Ectodermal cell (in vitro differentiated cells): ENCODE measurements at regions not wholly inside any gene's neighbourhood (a gene's known extent, or its start where the extent isn't known, plus 50 kb on each side); places are given as distances from the start of the nearest gene placed in this dataset.
"Not testable (repeated sequence)": the region's sequence is repeated elsewhere in the genome, so short reads cannot be mapped to it uniquely, and the experiment has no call there.

Experiments used
- H3K27ac ChIP-seq: 2 replicates; pipeline ENCODE4 v1.7.0; 2013; ENCODE audit warnings: mild to moderate bottlenecking, low read depth, low read length; ENCODE audit not compliant: insufficient read depth, poor library complexity, severe bottlenecking
- H3K27me3 ChIP-seq: 2 replicates; pipeline ENCODE4 v1.7.0; 2013; ENCODE audit warnings: mild to moderate bottlenecking, low read length; ENCODE audit not compliant: insufficient read depth, control insufficient read depth, poor library complexity, severe bottlenecking
- H3K36me3 ChIP-seq: one replicate; pipeline ENCODE4 v1.7.0; 2013; ENCODE audit warnings: low read length; ENCODE audit not compliant: control insufficient read depth, insufficient read depth
- H3K4me1 ChIP-seq: one replicate; pipeline ENCODE4 v1.7.0; 2013; ENCODE audit warnings: low read length; ENCODE audit not compliant: control insufficient read depth, insufficient read depth
- H3K4me3 ChIP-seq: 2 replicates; pipeline ENCODE4 v1.7.0; 2013; ENCODE audit warnings: low read depth, low read length, control low read depth; ENCODE audit not compliant: insufficient read depth
- H3K9me3 ChIP-seq: 2 replicates; pipeline ENCODE4 v1.7.0; 2013; ENCODE audit warnings: mild to moderate bottlenecking, low read length, moderate library complexity; ENCODE audit not compliant: control insufficient read depth
- WGBS, 2 experiments: methylation state at CpG; one replicate each; pipeline ENCODE4 v1.1.7; 2013; ENCODE audit warnings: missing lambda C conversion rate in 2 of 2; 5-methylcytosine and 5-hydroxymethylcytosine counted together

GRCh38 chr2:433216-433615 lies 145.3 kb upstream of the ALKAL2 start:
- H3K27ac ChIP-seq, result no peak overlapping the region
- no peaks in the 10 kb centered on the region for H3K9me3 ChIP-seq
- no peaks in the 10 kb centered on the region for H3K27me3 ChIP-seq
- H3K36me3 ChIP-seq, result no peaks in the 10 kb centered on the region
- no peaks in the 10 kb centered on the region for H3K4me1 ChIP-seq
- WGBS, 2 experiments, result 86 to 93% methylated on average over 4 of the region's 4 CpGs
- H3K4me3 ChIP-seq, result no peak overlapping the region

DNA sequence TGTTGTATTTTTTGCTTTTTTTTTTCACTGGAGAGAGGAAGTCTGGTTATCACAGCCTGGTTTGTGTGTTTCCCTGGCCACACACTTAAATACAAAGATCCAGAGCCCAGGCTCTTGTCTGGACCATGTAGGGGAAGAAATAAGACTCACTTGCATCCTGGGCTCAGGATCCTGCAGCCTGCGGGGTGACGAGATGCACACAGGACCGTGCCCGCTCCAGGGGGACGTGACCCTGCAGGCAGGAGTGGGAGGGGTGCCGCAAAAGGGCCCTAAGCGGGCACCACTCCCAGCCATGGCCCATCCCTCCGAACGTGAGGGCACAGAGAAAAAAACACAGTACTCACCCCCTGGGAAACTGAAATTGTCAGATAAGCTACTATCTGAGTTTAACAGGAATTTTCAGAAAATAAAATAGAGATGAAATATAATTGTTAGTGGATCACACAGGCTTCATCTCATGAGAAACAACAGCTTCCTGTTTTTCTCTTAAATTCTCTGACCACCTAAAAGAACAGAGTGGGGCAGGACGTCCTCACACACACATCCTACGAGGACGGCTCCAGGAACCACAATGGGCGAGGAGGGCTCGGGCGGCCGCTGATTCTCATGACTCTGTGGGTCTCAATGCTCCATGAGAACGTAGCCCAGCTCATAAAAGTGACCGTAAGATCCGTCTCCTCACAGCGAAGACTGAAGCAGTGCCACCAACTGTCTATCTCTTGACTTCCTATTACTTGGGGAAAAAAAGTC lies 142.6 kb upstream of the ALKAL2 start:
- H3K27me3 ChIP-seq, result no peaks in the 10 kb centered on the region
- H3K9me3 ChIP-seq, result no peaks in the 10 kb centered on the region
- 92 to 95% methylated on average over 20 of the region's 20 CpGs for WGBS, 2 experiments
- no peaks in the 10 kb centered on the region for H3K36me3 ChIP-seq
- no peak overlapping the region for H3K4me3 ChIP-seq
- H3K4me1 ChIP-seq, result no peaks in the 10 kb centered on the region
- no peak overlapping the region for H3K27ac ChIP-seq

DNA sequence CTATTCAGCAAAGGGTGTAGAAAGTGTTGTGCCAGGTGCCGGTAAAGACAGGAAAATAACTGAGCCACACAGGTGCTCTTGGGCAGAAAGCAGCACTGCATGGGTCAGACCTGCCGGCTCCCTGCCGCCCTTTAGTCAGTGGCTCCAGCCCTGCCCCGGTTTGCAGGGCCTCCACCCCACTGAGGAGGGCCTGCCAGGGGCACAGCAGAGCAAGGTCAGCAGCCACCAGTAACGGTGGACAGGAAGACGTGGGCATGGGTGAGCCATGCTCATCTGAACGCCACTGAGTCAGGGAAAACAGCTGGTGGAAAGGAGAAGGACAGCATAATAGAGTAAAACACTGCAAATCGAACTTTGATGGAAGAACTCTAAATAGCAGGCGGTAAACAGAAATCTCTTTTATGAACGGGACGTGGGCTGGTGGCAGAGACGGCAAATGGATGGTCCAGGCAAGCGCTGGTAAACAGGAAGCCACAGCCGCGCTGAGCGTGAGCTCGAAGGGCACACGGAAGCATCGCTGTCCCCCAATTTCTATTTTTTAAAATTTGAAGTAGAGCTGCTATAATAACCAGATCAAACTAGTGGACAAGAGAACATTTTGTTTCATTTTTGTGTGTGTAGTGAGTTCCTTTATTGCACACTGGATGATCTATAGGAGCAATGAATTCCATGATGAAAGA lies 141.8 kb upstream of the ALKAL2 start:
- Histone ChIP-seq H3K27ac (no peak overlapping the region), H3K27me3 (no peaks in the 10 kb centered on the region), H3K4me3 (no peak overlapping the region), H3K9me3 (no peaks in the 10 kb centered on the region), H3K4me1 (no peaks in the 10 kb centered on the region), H3K36me3 (no peaks in the 10 kb centered on the region)
- WGBS, 2 experiments, result 94 to 95% methylated on average over 19 of the region's 19 CpGs

- Histone ChIP-seq H3K27me3 (no peaks in the 10 kb centered on the region), H3K27ac (no peak overlapping the region), H3K4me1 (no peaks in the 10 kb centered on the region), H3K36me3 (no peaks in the 10 kb centered on the region), H3K9me3 (no peaks in the 10 kb centered on the region), H3K4me3 (no peak overlapping the region)
- 96 to 98% methylated on average over 7 of the region's 7 CpGs for WGBS, 2 experiments
These were observed 141.3 kb upstream of the ALKAL2 start for GRCh38 chr2:429142-429541.

GRCh38 chr2:428591-428990 lies 140.7 kb upstream of the ALKAL2 start:
- Histone ChIP-seq H3K36me3 (no peaks in the 10 kb centered on the region), H3K4me1 (no peaks in the 10 kb centered on the region), H3K4me3 (no peak overlapping the region), H3K27me3 (no peaks in the 10 kb centered on the region), H3K27ac (no peak overlapping the region), H3K9me3 (no peaks in the 10 kb centered on the region)
- WGBS, 2 experiments, result 94 to 97% methylated on average over 7 of the region's 7 CpGs

DNA sequence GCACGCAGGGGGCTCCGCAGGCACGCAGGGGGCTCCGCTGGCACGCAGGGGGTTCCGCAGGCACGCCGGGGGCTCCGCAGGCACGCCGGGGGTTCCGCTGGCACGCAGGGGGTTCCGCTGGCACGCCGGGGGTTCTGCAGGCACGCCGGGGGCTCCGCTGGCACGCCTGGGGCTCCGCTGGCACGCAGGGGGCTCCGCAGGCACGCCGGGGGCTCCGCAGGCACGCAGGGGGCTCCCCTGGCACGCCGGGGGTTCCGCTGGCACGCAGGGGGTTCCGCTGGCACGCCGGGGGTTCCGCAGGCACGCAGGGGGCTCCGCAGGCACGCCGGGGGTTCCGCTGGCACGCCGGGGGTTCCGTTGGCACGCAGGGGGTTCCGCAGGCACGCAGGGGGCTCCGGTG lies 138.8 kb upstream of the ALKAL2 start:
- not testable (repeated sequence) for H3K4me1 ChIP-seq, H3K4me3 ChIP-seq, H3K27ac ChIP-seq, H3K27me3 ChIP-seq, H3K36me3 ChIP-seq, H3K9me3 ChIP-seq
- 96 to 98% methylated on average over 37 to 42 of the region's 47 CpGs for WGBS, 2 experiments

DNA sequence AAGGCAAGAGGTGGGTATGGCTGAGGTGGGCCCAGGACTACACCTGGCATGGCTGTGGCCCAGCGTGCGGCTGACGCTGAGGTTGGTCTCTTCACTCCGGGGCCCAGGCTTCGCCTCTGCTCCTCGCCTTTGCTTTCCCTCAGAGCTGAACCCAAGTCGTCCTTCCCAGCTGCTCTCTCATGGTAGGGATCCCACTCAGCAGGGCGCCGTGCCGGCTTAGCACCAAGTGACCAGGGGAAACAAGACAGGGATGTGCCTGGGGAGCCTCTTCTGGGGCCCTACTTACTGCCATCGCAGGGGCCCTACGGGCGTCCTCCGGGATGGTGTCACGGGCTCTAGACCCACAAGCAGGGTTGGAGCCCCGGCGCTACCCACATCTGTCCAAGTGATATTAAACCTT lies 138.1 kb upstream of the ALKAL2 start:
- Histone ChIP-seq H3K27ac (no peak overlapping the region), H3K27me3 (no peaks in the 10 kb centered on the region), H3K4me1 (no peaks in the 10 kb centered on the region), H3K36me3 (no peaks in the 10 kb centered on the region), H3K4me3 (no peak overlapping the region), H3K9me3 (no peaks in the 10 kb centered on the region)
- 95% methylated on average over 17 of the region's 17 CpGs for WGBS, 2 experiments

- no peaks in the 10 kb centered on the region for H3K36me3 ChIP-seq
- no peak overlapping the region for H3K4me3 ChIP-seq
- no peaks in the 10 kb centered on the region for H3K9me3 ChIP-seq
- no peak overlapping the region for H3K27ac ChIP-seq
- no peaks in the 10 kb centered on the region for H3K4me1 ChIP-seq
- H3K27me3 ChIP-seq, result no peaks in the 10 kb centered on the region
- 91 to 92% methylated on average over 8 of the region's 8 CpGs for WGBS, 2 experiments
These were observed 137.4 kb upstream of the ALKAL2 start for GRCh38 chr2:425243-425642.

DNA sequence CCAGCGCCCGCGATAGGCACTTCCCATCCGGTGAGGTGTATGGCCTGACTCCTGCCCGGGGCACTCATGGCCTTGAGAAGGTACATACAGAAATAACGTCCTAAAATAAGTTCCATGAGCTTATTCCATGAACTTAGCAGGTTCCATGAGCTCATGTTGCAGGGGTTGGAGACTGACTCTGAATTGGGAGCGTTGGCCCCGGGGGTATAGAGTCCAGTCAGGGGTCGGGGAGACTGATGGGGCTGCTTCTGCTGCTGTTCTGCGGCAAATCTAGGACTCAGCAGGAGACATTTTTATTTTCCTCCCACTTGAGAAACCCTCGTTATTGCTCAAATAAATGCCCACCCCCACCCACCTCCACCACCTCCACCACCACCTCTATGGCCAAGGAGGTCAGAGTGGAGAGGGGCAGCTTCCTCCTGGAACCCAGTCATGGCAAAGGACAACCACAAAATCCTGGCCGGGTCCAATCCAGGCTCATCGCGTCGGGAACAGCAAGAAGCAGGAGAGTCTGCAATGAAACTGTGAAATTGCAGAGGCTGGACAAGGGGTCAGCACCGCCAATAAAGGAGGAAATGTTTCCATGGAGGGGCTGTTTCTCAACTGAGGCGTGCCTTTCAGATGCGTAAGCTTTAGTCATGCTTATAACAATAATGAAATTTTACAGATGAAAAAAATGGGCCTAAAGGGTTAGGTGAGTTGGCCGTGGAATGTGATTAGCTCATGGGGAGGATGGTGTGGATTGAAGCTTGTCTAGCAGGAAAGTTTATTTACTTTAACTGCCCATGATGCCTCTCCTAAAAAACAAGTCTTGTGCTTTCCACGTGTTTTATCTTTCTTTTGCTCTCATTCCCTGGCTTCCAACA lies 136.6 kb upstream of the ALKAL2 start:
- 91 to 92% methylated on average over 20 of the region's 20 CpGs for WGBS, 2 experiments
- no peak overlapping the region for H3K27ac ChIP-seq

GRCh38 chr2:423479-423878 lies 135.6 kb upstream of the ALKAL2 start:
- Histone ChIP-seq H3K36me3 (no peaks in the 10 kb centered on the region), H3K27ac (no peak overlapping the region), H3K4me3 (no peak overlapping the region), H3K4me1 (no peaks in the 10 kb centered on the region), H3K27me3 (no peaks in the 10 kb centered on the region), H3K9me3 (no peaks in the 10 kb centered on the region)
- 85 to 88% methylated on average over 9 of the region's 10 CpGs for WGBS, 2 experiments

More for the DNA sequence above, 136.6 kb upstream of the ALKAL2 start:
- Histone ChIP-seq H3K4me3 (no peak overlapping the region), H3K36me3 (no peaks in the 10 kb centered on the region), H3K4me1 (no peaks in the 10 kb centered on the region), H3K9me3 (no peaks in the 10 kb centered on the region), H3K27me3 (no peaks in the 10 kb centered on the region)
